ENCODE measurements at regions not wholly inside any gene's neighbourhood (a gene's known extent, or its start where the extent isn't known, plus 50 kb on each side); places are given as distances from the start of the nearest gene placed in this dataset.

- intact Hi-C loops (cut with micrococcal nuclease): no loop called here
Measured at GRCh38 chr18:68525091-68525490, 189.8 kb downstream of the TMX3 start.

DNA sequence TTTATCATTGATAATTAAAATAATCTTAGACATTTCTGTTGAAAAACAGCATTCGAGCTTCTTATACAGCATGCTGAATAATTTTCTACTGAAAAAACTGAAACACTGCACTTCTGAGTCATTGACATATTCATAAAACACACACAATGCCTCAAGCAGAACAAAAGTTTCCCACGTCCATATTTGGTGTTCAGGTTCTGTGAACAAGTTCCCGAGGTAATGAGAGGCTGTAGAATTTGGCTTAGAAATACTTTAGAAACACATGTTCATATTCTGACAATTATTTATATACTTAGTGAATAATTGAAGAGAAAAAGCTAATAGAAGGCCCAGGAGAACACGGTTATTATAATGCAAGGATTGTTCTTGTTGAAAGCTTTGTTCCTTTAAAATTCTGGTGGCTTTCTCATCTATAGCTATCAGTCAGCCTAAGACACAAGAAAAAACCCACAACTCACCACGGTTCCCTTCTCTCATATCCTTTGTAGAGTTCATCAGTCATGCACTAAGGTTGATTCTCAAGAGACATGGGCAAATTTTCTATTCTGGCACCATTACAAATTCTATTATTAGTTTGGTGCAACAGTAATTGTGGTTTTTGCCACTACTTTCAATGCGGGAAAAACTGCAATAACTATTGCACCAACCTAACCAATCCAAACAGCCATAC is 194.4 kb downstream of the TMX3 start:
- intact Hi-C loops (cut with micrococcal nuclease): no loop called here

- intact Hi-C loops (cut with micrococcal nuclease): no loop called here
Measured at GRCh38 chr18:68519336-68519735, 195.6 kb downstream of the TMX3 start.

- intact Hi-C loops (cut with micrococcal nuclease): no loop called here
Measured at GRCh38 chr18:68509902-68510301, 205.0 kb downstream of the TMX3 start.

- intact Hi-C loops (cut with micrococcal nuclease): no loop called here
Measured at GRCh38 chr18:68507781-68508180, 207.1 kb downstream of the TMX3 start.

GRCh38 chr18:68505178-68505574 is 209.7 kb downstream of the TMX3 start:
- intact Hi-C loops (cut with micrococcal nuclease): no loop called here

DNA sequence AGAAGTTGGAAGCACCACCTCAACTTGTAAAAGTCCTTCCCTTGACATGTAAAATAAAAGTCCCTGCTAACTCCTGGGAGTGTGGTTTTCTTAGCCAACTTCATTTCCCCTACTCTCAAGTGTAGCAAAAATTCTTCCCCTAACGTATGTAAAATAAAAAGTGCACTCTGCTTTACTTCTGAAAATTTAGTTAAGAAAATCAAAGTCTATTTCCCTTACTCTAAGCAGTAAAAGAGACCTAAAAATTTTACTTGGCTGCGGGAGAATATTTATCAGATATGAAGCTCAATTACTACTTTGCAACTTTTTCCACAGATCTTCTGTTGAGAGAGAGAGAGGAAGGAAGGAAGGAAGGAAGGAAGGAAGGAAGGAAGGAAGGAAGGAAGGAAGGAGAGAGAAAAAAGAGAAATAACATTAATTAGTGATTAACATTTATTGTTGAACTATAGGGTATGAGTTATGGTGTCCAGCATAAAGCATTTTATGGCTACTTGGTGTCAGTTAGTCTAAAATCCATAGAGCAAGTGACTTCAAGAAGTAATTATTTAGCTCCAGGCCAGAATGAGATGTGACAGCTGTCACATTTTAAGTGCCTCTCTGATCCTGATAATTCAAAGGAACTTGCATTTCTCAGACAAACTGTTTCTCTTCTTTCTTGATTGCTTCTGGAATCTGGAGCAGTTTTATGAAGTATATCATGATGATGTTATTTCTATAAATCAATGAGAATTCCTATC is 210.3 kb downstream of the TMX3 start:
- intact Hi-C loops (cut with micrococcal nuclease): no loop called here

DNA sequence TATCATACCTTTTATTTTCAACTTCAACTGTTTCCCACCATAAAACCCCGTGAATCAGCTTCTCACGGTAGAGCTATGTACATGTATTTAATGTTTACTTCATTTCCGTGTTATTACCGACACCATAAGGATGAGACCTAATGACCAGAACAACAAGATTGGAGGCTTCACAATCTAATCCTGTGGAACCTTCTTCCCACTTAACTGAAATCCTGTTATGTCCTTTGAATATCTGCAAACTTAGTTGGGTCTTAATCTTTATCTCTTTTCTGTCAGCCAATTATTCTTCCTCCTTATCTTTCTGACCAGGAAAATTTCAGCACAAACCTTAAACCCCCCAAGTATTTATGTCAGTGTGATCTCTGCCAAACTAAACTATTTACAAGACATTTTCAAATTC is 214.4 kb downstream of the TMX3 start:
- intact Hi-C loops (cut with micrococcal nuclease): no loop called here

- intact Hi-C loops (cut with micrococcal nuclease): no loop called here
Measured at GRCh38 chr18:68499141-68499540, 215.8 kb downstream of the TMX3 start.

GRCh38 chr18:68498636-68499035 is 216.3 kb downstream of the TMX3 start:
- intact Hi-C loops (cut with micrococcal nuclease): no loop called here

DNA sequence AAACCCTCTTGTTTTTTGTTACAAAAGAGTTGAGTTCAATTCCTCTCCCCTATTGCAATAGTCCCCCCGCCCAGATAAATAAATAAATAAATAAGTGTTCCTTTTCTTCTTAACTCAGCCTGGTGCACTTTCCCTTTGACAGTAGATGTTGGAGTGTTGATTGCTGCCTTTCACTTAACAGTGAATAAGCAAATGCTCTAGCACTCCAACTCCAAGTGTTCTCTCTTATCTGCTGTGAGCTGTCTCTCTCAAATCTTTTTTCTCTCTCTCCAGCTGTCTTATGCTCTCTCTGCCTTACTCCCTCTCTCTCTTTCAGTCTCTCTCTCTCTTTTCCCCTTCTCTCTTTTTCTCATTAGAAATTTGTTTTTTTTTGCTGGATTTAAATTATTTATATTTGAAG is 216.7 kb downstream of the TMX3 start:
- intact Hi-C loops (cut with micrococcal nuclease): no loop called here

DNA sequence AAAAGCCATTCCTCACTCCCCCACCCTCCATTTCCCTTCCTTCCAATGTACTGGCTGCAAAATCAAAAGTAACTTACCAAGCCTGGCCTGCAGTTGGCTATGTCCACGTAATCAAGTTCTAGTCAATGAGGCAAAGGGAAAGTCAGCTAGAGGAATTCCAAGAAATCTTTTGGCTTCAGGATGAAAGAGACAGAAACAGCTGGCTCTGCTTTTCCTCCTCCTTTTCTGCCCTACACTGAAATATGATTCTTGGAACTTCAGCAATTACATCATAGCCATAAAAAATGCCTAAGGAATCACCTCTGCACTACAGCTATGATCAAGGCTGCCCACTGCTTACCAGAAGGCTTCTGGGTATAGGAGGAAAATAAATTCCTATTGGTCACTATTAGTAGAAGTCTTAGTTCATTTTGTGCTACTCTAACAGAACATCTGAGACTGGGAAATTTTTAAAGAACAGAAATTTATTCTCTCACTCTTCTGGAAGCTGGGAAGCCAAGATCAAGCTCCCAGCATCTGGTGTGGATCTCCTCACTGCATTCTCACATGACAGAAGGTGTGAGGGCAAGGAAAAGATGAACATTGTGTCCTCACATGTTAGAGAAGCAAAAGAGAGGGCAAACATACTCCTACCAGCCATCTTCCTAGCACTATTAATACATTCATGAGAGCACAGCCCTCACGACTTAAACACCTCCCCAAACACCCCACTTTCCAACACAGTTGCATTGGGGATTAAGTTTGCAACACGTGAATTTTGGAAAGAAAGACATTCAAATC is 219.9 kb downstream of the TMX3 start:
- intact Hi-C loops (cut with micrococcal nuclease): no loop called here

DNA sequence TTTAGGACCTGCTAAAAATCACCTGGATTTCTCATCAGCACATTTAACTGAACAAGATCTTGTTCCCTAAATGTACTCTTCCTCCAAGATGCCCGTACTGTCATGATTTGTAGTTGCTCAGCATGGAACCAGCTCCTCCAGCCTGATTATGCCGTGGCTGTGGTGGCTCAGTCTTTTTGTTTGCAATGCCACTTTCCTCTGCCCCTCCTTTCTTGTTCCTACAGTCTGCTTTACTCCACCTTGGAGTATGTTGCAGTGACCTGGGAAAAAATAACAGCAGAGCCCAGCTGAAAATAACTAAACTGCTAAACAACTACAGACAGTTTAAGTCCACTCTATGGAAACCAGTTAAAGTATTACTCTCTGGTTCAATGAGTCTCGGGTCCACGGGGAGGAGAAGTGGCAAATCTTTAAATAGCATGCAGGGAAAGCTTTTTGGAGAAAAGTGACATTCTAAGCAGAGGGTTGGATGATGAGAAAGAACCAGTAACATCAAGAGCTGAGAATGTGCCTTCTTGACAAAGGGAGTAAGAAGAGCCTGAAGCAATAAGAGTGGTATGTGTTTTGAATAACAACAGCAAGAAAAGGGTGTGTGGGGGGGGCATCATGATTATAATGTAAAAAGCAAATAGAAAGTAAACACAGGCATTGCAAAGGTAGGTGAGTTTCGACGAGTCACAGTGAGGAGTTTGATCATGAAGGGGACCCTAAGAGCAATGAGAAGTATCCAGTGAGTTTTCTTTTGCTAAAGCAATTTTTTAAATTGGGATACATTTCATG is 225.7 kb downstream of the TMX3 start:
- intact Hi-C loops (cut with micrococcal nuclease): no loop called here

GRCh38 chr18:68484241-68484640 is 230.7 kb downstream of the TMX3 start:
- intact Hi-C loops (cut with micrococcal nuclease): no loop called here

- intact Hi-C loops (cut with micrococcal nuclease): no loop called here
Measured at GRCh38 chr18:68482815-68483214, 232.1 kb downstream of the TMX3 start.

DNA sequence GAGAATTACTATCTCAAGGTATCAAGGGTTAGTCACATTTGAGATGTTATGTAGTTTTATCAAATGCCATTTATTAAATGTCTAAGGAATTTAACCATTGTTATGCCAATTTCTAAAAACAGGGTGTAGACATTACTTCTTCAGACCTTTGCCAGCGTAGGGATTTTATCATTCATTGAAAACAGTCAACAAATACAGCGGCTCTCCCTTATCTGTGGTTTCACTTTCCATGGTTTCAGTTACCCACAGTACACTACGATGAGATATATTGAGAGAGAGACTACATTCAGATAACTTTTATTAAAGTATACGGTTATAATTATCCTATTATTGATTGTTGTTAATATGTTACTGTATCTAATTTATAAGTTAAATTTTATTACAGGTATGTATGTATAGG is 234.7 kb downstream of the TMX3 start:
- intact Hi-C loops (cut with micrococcal nuclease): no loop called here

DNA sequence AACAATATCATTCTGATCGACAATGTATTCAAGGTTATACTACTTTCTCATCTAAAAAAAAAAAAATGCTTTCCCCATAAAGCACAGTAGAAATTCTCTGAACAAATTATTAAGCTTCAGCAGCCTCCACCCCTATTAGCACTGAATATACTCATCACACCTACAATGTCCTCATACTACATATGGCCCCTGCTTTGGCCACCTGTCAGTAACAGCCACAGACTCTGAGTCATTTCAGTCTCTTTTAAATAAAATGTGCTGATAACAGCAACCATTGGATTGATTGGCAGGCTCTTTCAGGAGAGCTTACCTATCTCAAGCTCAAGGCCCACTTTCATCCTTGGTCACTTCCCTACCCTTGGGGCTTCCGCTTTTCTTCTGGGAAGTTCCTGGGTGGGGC is 236.7 kb downstream of the TMX3 start:
- intact Hi-C loops (cut with micrococcal nuclease): no loop called here

- intact Hi-C loops (cut with micrococcal nuclease): no loop called here
Measured at GRCh38 chr18:68475883-68476282, 239.0 kb downstream of the TMX3 start.

- intact Hi-C loops (cut with micrococcal nuclease): no loop called here
Measured at GRCh38 chr18:68472701-68473295, 242.1 kb downstream of the TMX3 start.

DNA sequence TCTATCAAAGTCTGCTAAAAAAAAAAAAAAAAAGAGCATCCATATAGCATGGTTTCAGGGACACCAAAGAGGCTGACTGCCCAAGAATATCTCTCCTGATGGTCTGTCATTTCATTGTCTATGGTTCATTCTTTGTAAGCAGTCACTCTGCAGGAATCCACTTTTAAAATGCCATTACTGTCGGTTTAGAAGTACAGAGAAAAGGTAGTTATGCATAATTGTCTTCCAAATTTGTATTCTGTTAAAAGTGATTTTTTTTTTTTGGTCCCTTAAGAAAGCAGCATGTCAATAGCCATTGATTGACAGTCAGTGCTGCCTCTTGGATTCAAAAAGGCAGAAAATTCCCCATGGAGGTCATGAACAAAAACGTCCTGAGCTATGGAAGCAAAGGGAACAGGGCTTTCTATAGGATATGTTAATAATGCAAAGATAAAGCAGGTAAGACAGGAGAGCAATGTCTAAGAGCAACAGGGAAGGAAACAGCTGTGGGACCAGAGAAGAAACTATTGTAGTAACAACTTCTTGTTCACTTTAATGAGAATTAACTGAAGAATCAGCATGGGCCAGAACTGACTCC is 245.8 kb downstream of the TMX3 start:
- intact Hi-C loops (cut with micrococcal nuclease): no loop called here

- intact Hi-C loops (cut with micrococcal nuclease): no loop called here
Measured at GRCh38 chr18:68467957-68468356, 247.0 kb downstream of the TMX3 start.

Data from T-helper 1 cell treated with Interleukin-12 subunit alpha and Interleukin-12 subunit beta and Interleukin-4 antibody, amounts not matched to agents 30 ng/mL and 1 ng/mL, for 36 hours (primary cell).